SU-DHL-6 (cell line): ENCODE measurements at regions not wholly inside any gene's neighbourhood (a gene's known extent, or its start where the extent isn't known, plus 50 kb on each side); places are given as distances from the start of the nearest gene placed in this dataset.

Source experiments
- CTCF ChIP-seq: fragments of 200-600 bp; sonication (generic); IDR thresholded peaks from one replicate; pipeline ENCODE4 v1.5.1; 2017; ENCODE audit warnings: antibody characterized with exemption, mild to moderate bottlenecking, low read length, moderate library complexity; ENCODE audit not compliant: insufficient read depth, poor library complexity, severe bottlenecking
- EZH2phosphoT487 ChIP-seq: fragments of 200-600 bp; sonication (generic), shearing (Covaris generic); conservative IDR thresholded peaks from 2 replicates; pipeline ENCODE4 v1.6.1; 2018; ENCODE audit warnings: mild to moderate bottlenecking, antibody characterized with exemption, low read length, moderate library complexity, mixed read lengths

DNA sequence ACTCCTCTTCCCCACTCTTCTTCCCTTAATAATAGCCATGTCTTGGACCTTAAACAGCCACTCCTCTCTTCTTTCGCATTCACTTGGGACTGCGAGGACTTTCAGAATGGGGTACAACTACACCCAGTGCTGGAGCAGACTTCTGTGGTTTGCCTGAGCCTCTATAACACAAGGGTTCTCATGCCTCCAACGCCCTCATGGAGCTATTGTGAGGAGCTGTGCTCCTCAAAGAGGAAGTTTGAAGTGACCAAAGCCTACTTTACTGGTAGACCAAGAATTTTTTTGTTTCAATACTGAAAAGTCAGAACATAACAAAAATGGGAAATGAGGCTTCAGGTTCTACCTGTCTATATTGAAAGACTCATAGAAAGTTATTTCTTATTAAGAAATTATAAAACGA lies 316.4 kb downstream of the PIK3R1 start:
- TF ChIP-seq CTCF (no peak), EZH2phosphoT487 (no peak)
